ENCODE measurements at regions not wholly inside any gene's neighbourhood (a gene's known extent, or its start where the extent isn't known, plus 50 kb on each side); places are given as distances from the start of the nearest gene placed in this dataset.

DNA sequence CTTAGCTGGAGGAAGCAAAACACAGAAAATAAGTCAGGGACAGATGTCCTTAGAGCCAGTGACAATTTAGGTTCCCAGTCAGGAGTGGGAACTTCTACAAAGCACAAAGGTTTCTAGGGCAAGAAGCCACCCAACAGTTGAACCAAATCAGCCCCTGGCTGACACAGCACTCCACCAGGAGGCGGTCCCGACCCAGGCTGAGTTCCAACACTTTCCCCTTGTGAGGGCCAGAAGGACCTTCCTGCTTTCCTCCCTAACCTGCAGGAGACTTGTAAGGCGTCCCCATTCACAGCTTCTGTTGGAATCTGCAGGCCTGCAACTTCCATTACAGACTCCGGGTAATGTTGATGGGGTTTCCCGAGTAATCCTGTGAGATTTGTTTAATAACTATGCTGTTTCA lies 416.4 kb upstream of the IRX1 start:
- TF ChIP-seq, protein P1, sequence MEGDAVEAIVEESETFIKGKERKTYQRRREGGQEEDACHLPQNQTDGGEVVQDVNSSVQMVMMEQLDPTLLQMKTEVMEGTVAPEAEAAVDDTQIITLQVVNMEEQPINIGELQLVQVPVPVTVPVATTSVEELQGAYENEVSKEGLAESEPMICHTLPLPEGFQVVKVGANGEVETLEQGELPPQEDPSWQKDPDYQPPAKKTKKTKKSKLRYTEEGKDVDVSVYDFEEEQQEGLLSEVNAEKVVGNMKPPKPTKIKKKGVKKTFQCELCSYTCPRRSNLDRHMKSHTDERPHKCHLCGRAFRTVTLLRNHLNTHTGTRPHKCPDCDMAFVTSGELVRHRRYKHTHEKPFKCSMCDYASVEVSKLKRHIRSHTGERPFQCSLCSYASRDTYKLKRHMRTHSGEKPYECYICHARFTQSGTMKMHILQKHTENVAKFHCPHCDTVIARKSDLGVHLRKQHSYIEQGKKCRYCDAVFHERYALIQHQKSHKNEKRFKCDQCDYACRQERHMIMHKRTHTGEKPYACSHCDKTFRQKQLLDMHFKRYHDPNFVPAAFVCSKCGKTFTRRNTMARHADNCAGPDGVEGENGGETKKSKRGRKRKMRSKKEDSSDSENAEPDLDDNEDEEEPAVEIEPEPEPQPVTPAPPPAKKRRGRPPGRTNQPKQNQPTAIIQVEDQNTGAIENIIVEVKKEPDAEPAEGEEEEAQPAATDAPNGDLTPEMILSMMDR (conservative IDR thresholded peaks at IDR 0.05 in 1 of 2, IDR thresholded peaks at IDR 0.05 in 1 of 2; ENCODE audit: low read depth in 1 of 2, low read length in 2 of 2), result no peak
- TF ChIP-seq EZH2 (IDR thresholded peaks at IDR 0.05; ENCODE audit: low read length, missing control alignments), result no peak
